HL-60 (cell line): ENCODE measurements at regions not wholly inside any gene's neighbourhood (a gene's known extent, or its start where the extent isn't known, plus 50 kb on each side); places are given as distances from the start of the nearest gene placed in this dataset.

Experiments
- CTCF ChIP-seq: IDR thresholded peaks from one replicate; pipeline ENCODE4 v1.5.1; 2011; ENCODE audit warnings: low read length, control low read depth, inconsistent platforms; ENCODE audit not compliant: insufficient read depth
- POLR2AphosphoS5 ChIP-seq: IDR thresholded peaks from 2 replicates; pipeline ENCODE4 v1.6.1; 2012; ENCODE audit warnings: low read depth
- REST ChIP-seq: IDR thresholded peaks from 2 replicates; pipeline ENCODE4 v1.6.1; 2012; ENCODE audit warnings: low read depth; ENCODE audit not compliant: insufficient replicate concordance

- no peak for TF ChIP-seq CTCF
- no peak for TF ChIP-seq POLR2AphosphoS5
- no peak for TF ChIP-seq REST
Observed at GRCh38 chr9:117535973-117536372, 121.1 kb upstream of the ASTN2 start.
